Fibroblast of lung (primary cell): ENCODE measurements at regions not wholly inside any gene's neighbourhood (a gene's known extent, or its start where the extent isn't known, plus 50 kb on each side); places are given as distances from the start of the nearest gene placed in this dataset.

Source experiments
- DNase-seq, 2 donors: peaks; one replicate each; pipeline versions ENCODE4 v3.0.0 to v3.0.0-alpha.2; 2010; ENCODE audit warnings: low read depth in 2 of 2
- H2AFZ ChIP-seq: 2 replicates; pipeline ENCODE4 v1.5.1; 2012; ENCODE audit warnings: low read length, control low read depth, inconsistent platforms
- H3K27ac ChIP-seq: 2 replicates; pipeline ENCODE4 v1.5.1; 2011; ENCODE audit warnings: low read length, control low read depth; ENCODE audit not compliant: insufficient read depth
- H3K27me3 ChIP-seq: 2 replicates; pipeline ENCODE4 v1.5.1; 2011; ENCODE audit warnings: mild to moderate bottlenecking, low read length; ENCODE audit not compliant: control insufficient read depth, insufficient read depth
- H3K36me3 ChIP-seq: 2 replicates; pipeline ENCODE4 v1.5.1; 2011; ENCODE audit warnings: low read length; ENCODE audit not compliant: control insufficient read depth, insufficient read depth
- H3K4me1 ChIP-seq: 2 replicates; pipeline ENCODE4 v1.5.1; 2011; ENCODE audit warnings: low read length; ENCODE audit not compliant: control insufficient read depth, insufficient read depth; ENCODE audit errors: extremely low read depth
- H3K4me2 ChIP-seq: 2 replicates; pipeline ENCODE4 v1.5.1; 2011; ENCODE audit warnings: low read length, control low read depth; ENCODE audit not compliant: insufficient read depth; ENCODE audit errors: extremely low read depth
- H3K4me3 ChIP-seq, 4 experiments: fragments of 200-600 bp in 1 of 4; sonication (generic) in 1 of 4; replicated peaks in 1 of 4; 2 replicates each; pipeline ENCODE4 v1.5.1; 2011 to 2016; ENCODE audit warnings: low read length in 4 of 4, low read depth in 3 of 4, mild to moderate bottlenecking in 3 of 4, control low read depth in 2 of 4, inconsistent platforms in 1 of 4, mixed read lengths in 1 of 4; ENCODE audit not compliant: insufficient read depth in 1 of 4; ENCODE audit errors: control extremely low read depth in 1 of 4
- H3K79me2 ChIP-seq: 2 replicates; pipeline ENCODE4 v1.5.1; 2012; ENCODE audit warnings: mild to moderate bottlenecking, low read length, inconsistent platforms; ENCODE audit not compliant: control insufficient read depth, insufficient read depth
- H3K9ac ChIP-seq: 2 replicates; pipeline ENCODE4 v1.5.1; 2011; ENCODE audit warnings: mild to moderate bottlenecking, low read length, control low read depth; ENCODE audit not compliant: insufficient read depth
- H3K9me3 ChIP-seq: 2 replicates; pipeline ENCODE4 v1.5.1; 2012; ENCODE audit warnings: low read depth, low read length; ENCODE audit not compliant: control insufficient read depth, insufficient read depth
- H4K20me1 ChIP-seq: 2 replicates; pipeline ENCODE4 v1.5.1; 2011; ENCODE audit warnings: low read length; ENCODE audit not compliant: control insufficient read depth, insufficient read depth; ENCODE audit errors: extremely low read depth
- EZH2 ChIP-seq: IDR thresholded peaks from 2 replicates; pipeline ENCODE4 v1.5.1; 2012; ENCODE audit warnings: low read length, control low read depth, mild to moderate bottlenecking; ENCODE audit errors: missing control alignments
- TF ChIP-seq, protein P1 (sequence below), 2 donors: IDR thresholded peaks in 1 of 2; conservative IDR thresholded peaks in 1 of 2; 1 replicate in 1 of 2; 2 replicates in 1 of 2; pipeline ENCODE4 v1.5.1; 2011 to 2012; ENCODE audit warnings: low read length in 2 of 2, control low read depth in 1 of 2, inconsistent platforms in 1 of 2, low read depth in 1 of 2, mild to moderate bottlenecking in 1 of 2

- no peaks in the 10 kb centered on the region for H4K20me1 ChIP-seq
- TF ChIP-seq, protein P1, sequence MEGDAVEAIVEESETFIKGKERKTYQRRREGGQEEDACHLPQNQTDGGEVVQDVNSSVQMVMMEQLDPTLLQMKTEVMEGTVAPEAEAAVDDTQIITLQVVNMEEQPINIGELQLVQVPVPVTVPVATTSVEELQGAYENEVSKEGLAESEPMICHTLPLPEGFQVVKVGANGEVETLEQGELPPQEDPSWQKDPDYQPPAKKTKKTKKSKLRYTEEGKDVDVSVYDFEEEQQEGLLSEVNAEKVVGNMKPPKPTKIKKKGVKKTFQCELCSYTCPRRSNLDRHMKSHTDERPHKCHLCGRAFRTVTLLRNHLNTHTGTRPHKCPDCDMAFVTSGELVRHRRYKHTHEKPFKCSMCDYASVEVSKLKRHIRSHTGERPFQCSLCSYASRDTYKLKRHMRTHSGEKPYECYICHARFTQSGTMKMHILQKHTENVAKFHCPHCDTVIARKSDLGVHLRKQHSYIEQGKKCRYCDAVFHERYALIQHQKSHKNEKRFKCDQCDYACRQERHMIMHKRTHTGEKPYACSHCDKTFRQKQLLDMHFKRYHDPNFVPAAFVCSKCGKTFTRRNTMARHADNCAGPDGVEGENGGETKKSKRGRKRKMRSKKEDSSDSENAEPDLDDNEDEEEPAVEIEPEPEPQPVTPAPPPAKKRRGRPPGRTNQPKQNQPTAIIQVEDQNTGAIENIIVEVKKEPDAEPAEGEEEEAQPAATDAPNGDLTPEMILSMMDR (conservative IDR thresholded peaks at IDR 0.05 in 1 of 2, IDR thresholded peaks at IDR 0.05 in 1 of 2; ENCODE audit: low read depth in 1 of 2, low read length in 2 of 2) = no peak
- TF ChIP-seq EZH2 = no peak
- no peaks in the 10 kb centered on the region for H3K9me3 ChIP-seq
- H3K79me2 ChIP-seq = no peaks in the 10 kb centered on the region
- H2AFZ ChIP-seq = no peak overlapping the region
- DNase-seq = peak; percentile 9 to 72
- H3K27ac ChIP-seq = no peak overlapping the region
- H3K4me3 ChIP-seq = no peak overlapping the region
- no peak overlapping the region for H3K9ac ChIP-seq
- H3K27me3 ChIP-seq = peaks cover 6% of the 10 kb centered on the region
- no peaks in the 10 kb centered on the region for H3K36me3 ChIP-seq
- no peak overlapping the region for H3K4me2 ChIP-seq
- no peaks in the 10 kb centered on the region for H3K4me1 ChIP-seq
Measured at GRCh38 chr5:72692231-72692637, 124.2 kb upstream of the TNPO1 start.

DNA sequence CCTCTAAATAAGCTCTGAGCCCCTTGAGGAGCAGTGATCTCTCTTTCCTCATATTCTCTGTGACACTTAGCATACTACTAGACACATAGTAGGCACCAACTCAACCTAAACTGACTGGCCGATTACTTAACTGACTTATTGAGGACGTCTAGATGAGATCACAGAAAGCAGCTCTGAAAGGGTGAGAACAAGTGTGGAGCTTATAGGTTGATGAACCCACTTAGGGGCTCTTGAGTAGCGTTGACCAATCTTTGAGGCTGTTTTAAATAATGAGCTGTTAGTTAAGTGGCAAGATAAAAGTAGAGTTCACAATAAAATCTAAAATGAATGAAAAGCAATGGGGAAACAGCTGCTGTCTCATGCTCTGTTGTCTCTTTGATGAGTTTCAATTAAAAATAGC is 124.7 kb upstream of the TNPO1 start:
- Histone ChIP-seq H3K4me2 (no peak overlapping the region), H2AFZ (no peak overlapping the region), H3K4me3 (no peak overlapping the region), H3K27ac (no peak overlapping the region), H3K9ac (no peak overlapping the region), H3K79me2 (no peaks in the 10 kb centered on the region), H3K36me3 (no peaks in the 10 kb centered on the region), H4K20me1 (no peaks in the 10 kb centered on the region), H3K9me3 (no peaks in the 10 kb centered on the region), H3K4me1 (no peaks in the 10 kb centered on the region), H3K27me3 (peaks cover 6% of the 10 kb centered on the region)
- no peak for DNase-seq
- TF ChIP-seq, protein P1 (conservative IDR thresholded peaks at IDR 0.05 in 1 of 2, IDR thresholded peaks at IDR 0.05 in 1 of 2; ENCODE audit: low read depth in 1 of 2, low read length in 2 of 2) = no peak
- no peak for TF ChIP-seq EZH2

DNA sequence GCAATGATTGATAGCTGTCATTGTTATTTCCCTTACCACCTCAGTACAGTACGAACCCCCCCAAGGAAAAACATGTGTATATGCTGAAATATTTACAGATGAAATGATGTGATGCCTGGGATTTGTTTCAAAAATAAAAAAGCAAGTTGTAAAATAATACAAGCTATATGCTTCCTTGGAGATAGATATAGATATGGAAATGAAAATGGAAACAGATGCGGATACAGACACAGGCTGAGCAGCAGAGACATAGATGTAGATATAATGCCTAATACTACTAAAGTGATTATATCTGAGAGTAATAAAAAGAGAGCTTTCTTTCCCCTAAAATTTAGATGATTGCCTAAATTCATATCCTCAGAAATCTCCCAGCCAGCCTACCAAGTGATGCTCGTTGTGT is 127.5 kb upstream of the TNPO1 start:
- no peak overlapping the region for H3K4me3 ChIP-seq
- no peak overlapping the region for H3K27ac ChIP-seq
- no peaks in the 10 kb centered on the region for H3K9me3 ChIP-seq
- no peak overlapping the region for H3K9ac ChIP-seq
- H3K36me3 ChIP-seq = no peaks in the 10 kb centered on the region
- H4K20me1 ChIP-seq = no peaks in the 10 kb centered on the region
- no peaks in the 10 kb centered on the region for H3K4me1 ChIP-seq
- no peak overlapping the region for H3K4me2 ChIP-seq
- TF ChIP-seq EZH2 = no peak
- TF ChIP-seq, protein P1 (conservative IDR thresholded peaks at IDR 0.05 in 1 of 2, IDR thresholded peaks at IDR 0.05 in 1 of 2; ENCODE audit: low read depth in 1 of 2, low read length in 2 of 2) = no peak
- no peaks in the 10 kb centered on the region for H3K79me2 ChIP-seq
- H3K27me3 ChIP-seq = peaks cover 6% of the 10 kb centered on the region
- DNase-seq = no peak
- H2AFZ ChIP-seq = no peak overlapping the region
